Stimulated activated naive B cell treated with anti-CD40 and anti-IgM and Interleukin-4, amounts not matched to agents 10 μg/mL and 1 μg/mL and 100 μg/mL, for 72 hours (primary cell): ENCODE measurements at regions not wholly inside any gene's neighbourhood (a gene's known extent, or its start where the extent isn't known, plus 50 kb on each side); places are given as distances from the start of the nearest gene placed in this dataset.

ENCODE experiments used
- ATAC-seq, 2 donors: fragments of 150-1000 bp; cut with Tn5 transposase; replicated peaks; 2 replicates each; pipeline ENCODE4 v1.10.0; 2021; ENCODE audit warnings: moderate library complexity in 1 of 2
- DNase-seq: peaks from one replicate; pipeline ENCODE4 v3.0.0; 2021
- H3K27ac Mint-ChIP-seq: one replicate; pipeline ENCODE4 v1.8.0; 2022; ENCODE audit warnings: mild to moderate bottlenecking, mixed read lengths
- H3K27me3 Mint-ChIP-seq, 2 donors: one replicate each; pipeline ENCODE4 v1.8.0; 2022; ENCODE audit warnings: mixed read lengths in 2 of 2
- H3K36me3 Mint-ChIP-seq, 2 donors: one replicate each; pipeline ENCODE4 v1.8.0; 2022; ENCODE audit warnings: mixed read lengths in 2 of 2, mild to moderate bottlenecking in 1 of 2
- H3K4me1 Mint-ChIP-seq, 2 donors: one replicate each; pipeline ENCODE4 v1.8.0; 2022; ENCODE audit warnings: mixed read lengths in 2 of 2, mild to moderate bottlenecking in 1 of 2
- H3K4me3 Mint-ChIP-seq, 2 donors: one replicate each; pipeline ENCODE4 v1.8.0; 2022; ENCODE audit warnings: mild to moderate bottlenecking in 2 of 2, mixed read lengths in 2 of 2, moderate library complexity in 1 of 2
- H3K9me3 Mint-ChIP-seq, 2 donors: one replicate each; pipeline ENCODE4 v1.8.0; 2022; ENCODE audit warnings: mixed read lengths in 2 of 2, mild to moderate bottlenecking in 1 of 2

- Mint-ChIP-seq H3K9me3 (no peaks in the 10 kb centered on the region), H3K27me3 (no peaks in the 10 kb centered on the region), H3K36me3 (no peaks in the 10 kb centered on the region), H3K4me1 (no peaks in the 10 kb centered on the region), H3K27ac (no peak overlapping the region), H3K4me3 (no peak overlapping the region)
- ATAC-seq (no peak), DNase-seq (no peak)
These were observed 398.1 kb upstream of the RPS6KA3 start for GRCh38 chrX:20664774-20665173.

GRCh38 chrX:20664131-20664530 is 397.4 kb upstream of the RPS6KA3 start:
- DNase-seq (no peak), ATAC-seq (no peak)
- H3K36me3 Mint-ChIP-seq, result no peaks in the 10 kb centered on the region
- no peak overlapping the region for H3K4me3 Mint-ChIP-seq
- H3K27me3 Mint-ChIP-seq, result no peaks in the 10 kb centered on the region
- H3K9me3 Mint-ChIP-seq, result no peaks in the 10 kb centered on the region
- no peaks in the 10 kb centered on the region for H3K4me1 Mint-ChIP-seq
- no peak overlapping the region for H3K27ac Mint-ChIP-seq

- Mint-ChIP-seq H3K9me3 (no peaks in the 10 kb centered on the region), H3K4me3 (no peak overlapping the region), H3K36me3 (no peaks in the 10 kb centered on the region), H3K4me1 (no peaks in the 10 kb centered on the region), H3K27ac (no peak overlapping the region), H3K27me3 (no peaks in the 10 kb centered on the region)
- DNase-seq, result no peak
- ATAC-seq, result no peak
These were observed 396.6 kb upstream of the RPS6KA3 start for GRCh38 chrX:20663336-20663735.

- Mint-ChIP-seq H3K36me3 (no peaks in the 10 kb centered on the region), H3K4me3 (no peak overlapping the region), H3K4me1 (no peaks in the 10 kb centered on the region), H3K9me3 (no peaks in the 10 kb centered on the region), H3K27me3 (no peaks in the 10 kb centered on the region), H3K27ac (no peak overlapping the region)
- ATAC-seq (no peak), DNase-seq (no peak)
These were observed 390.0 kb upstream of the RPS6KA3 start for GRCh38 chrX:20656721-20657120.

GRCh38 chrX:20654596-20655106 is 387.9 kb upstream of the RPS6KA3 start:
- Mint-ChIP-seq H3K36me3 (no peaks in the 10 kb centered on the region), H3K9me3 (no peaks in the 10 kb centered on the region), H3K27ac (no peak overlapping the region), H3K27me3 (no peaks in the 10 kb centered on the region), H3K4me1 (no peaks in the 10 kb centered on the region), H3K4me3 (no peak overlapping the region)
- ATAC-seq (no peak), DNase-seq (no peak)

GRCh38 chrX:20653070-20653469 is 386.4 kb upstream of the RPS6KA3 start:
- no peaks in the 10 kb centered on the region for H3K27me3 Mint-ChIP-seq
- no peaks in the 10 kb centered on the region for H3K4me1 Mint-ChIP-seq
- ATAC-seq (no peak), DNase-seq (no peak)
- H3K4me3 Mint-ChIP-seq, result no peak overlapping the region
- no peaks in the 10 kb centered on the region for H3K9me3 Mint-ChIP-seq
- no peaks in the 10 kb centered on the region for H3K36me3 Mint-ChIP-seq
- no peak overlapping the region for H3K27ac Mint-ChIP-seq

- Mint-ChIP-seq H3K27ac (no peak overlapping the region), H3K4me1 (no peaks in the 10 kb centered on the region), H3K4me3 (no peak overlapping the region), H3K27me3 (peaks cover 0 to 3% of the 10 kb centered on the region in 2 donors), H3K9me3 (no peaks in the 10 kb centered on the region), H3K36me3 (no peaks in the 10 kb centered on the region)
- no peak for DNase-seq
- ATAC-seq, result no peak
These were observed 375.2 kb upstream of the RPS6KA3 start for GRCh38 chrX:20641954-20642353.

- no peaks in the 10 kb centered on the region for H3K9me3 Mint-ChIP-seq
- no peak overlapping the region for H3K4me3 Mint-ChIP-seq
- H3K27ac Mint-ChIP-seq, result no peak overlapping the region
- DNase-seq (no peak), ATAC-seq (no peak)
- no peaks in the 10 kb centered on the region for H3K4me1 Mint-ChIP-seq
- H3K27me3 Mint-ChIP-seq, result peaks cover 0 to 3% of the 10 kb centered on the region in 2 donors
- H3K36me3 Mint-ChIP-seq, result no peaks in the 10 kb centered on the region
These were observed 372.4 kb upstream of the RPS6KA3 start for GRCh38 chrX:20639115-20639514.

- H3K36me3 Mint-ChIP-seq, result no peaks in the 10 kb centered on the region
These were observed 370.6 kb upstream of the RPS6KA3 start for GRCh38 chrX:20637351-20637750.

GRCh38 chrX:20633451-20633850 is 366.7 kb upstream of the RPS6KA3 start:
- peaks cover 0 to 3% of the 10 kb centered on the region in 2 donors for H3K27me3 Mint-ChIP-seq
- DNase-seq (no peak), ATAC-seq (no peak)
- no peaks in the 10 kb centered on the region for H3K36me3 Mint-ChIP-seq
- H3K9me3 Mint-ChIP-seq, result no peaks in the 10 kb centered on the region
- no peak overlapping the region for H3K4me3 Mint-ChIP-seq
- H3K4me1 Mint-ChIP-seq, result no peaks in the 10 kb centered on the region
- no peak overlapping the region for H3K27ac Mint-ChIP-seq

More at GRCh38 chrX:20637351-20637750, 370.6 kb upstream of the RPS6KA3 start:
- H3K9me3 Mint-ChIP-seq, result no peaks in the 10 kb centered on the region
- H3K4me1 Mint-ChIP-seq, result no peaks in the 10 kb centered on the region
- DNase-seq, result no peak
- no peak for ATAC-seq
- H3K4me3 Mint-ChIP-seq, result no peak overlapping the region
- H3K27ac Mint-ChIP-seq, result no peak overlapping the region
- peaks cover 0 to 3% of the 10 kb centered on the region in 2 donors for H3K27me3 Mint-ChIP-seq

GRCh38 chrX:20623448-20623847 is 356.7 kb upstream of the RPS6KA3 start:
- Mint-ChIP-seq H3K27me3 (peaks cover 6 to 9% of the 10 kb centered on the region in 2 donors), H3K27ac (no peak overlapping the region), H3K36me3 (no peaks in the 10 kb centered on the region), H3K9me3 (no peaks in the 10 kb centered on the region), H3K4me1 (no peaks in the 10 kb centered on the region), H3K4me3 (no peak overlapping the region)
- ATAC-seq (no peak), DNase-seq (no peak)

- Mint-ChIP-seq H3K27ac (no peak overlapping the region), H3K9me3 (no peaks in the 10 kb centered on the region), H3K36me3 (no peaks in the 10 kb centered on the region), H3K27me3 (peaks cover 0 to 9% of the 10 kb centered on the region in 2 donors), H3K4me1 (no peaks in the 10 kb centered on the region), H3K4me3 (no peak overlapping the region)
- no peak for ATAC-seq
- no peak for DNase-seq
These were observed 353.6 kb upstream of the RPS6KA3 start for GRCh38 chrX:20620306-20620705.

GRCh38 chrX:20609916-20610415 is 343.3 kb upstream of the RPS6KA3 start:
- Mint-ChIP-seq H3K4me3 (no peak overlapping the region), H3K36me3 (no peaks in the 10 kb centered on the region), H3K27me3 (peaks cover 0 to 34% of the 10 kb centered on the region in 2 donors), H3K4me1 (no peaks in the 10 kb centered on the region), H3K9me3 (peaks cover 0 to 2% of the 10 kb centered on the region in 2 donors), H3K27ac (no peak overlapping the region)
- DNase-seq (no peak), ATAC-seq (no peak)

GRCh38 chrX:20606831-20607230 is 340.1 kb upstream of the RPS6KA3 start:
- peaks cover 0 to 2% of the 10 kb centered on the region in 2 donors for H3K9me3 Mint-ChIP-seq
- H3K27ac Mint-ChIP-seq, result no peak overlapping the region
- no peaks in the 10 kb centered on the region for H3K4me1 Mint-ChIP-seq
- no peak overlapping the region for H3K4me3 Mint-ChIP-seq
- H3K36me3 Mint-ChIP-seq, result no peaks in the 10 kb centered on the region
- H3K27me3 Mint-ChIP-seq, result peaks cover 5 to 30% of the 10 kb centered on the region in 2 donors
- DNase-seq (no peak), ATAC-seq (no peak)

GRCh38 chrX:20596856-20597255 is 330.1 kb upstream of the RPS6KA3 start:
- ATAC-seq (no peak), DNase-seq (no peak)
- H3K27ac Mint-ChIP-seq, result no peak overlapping the region
- no peak overlapping the region for H3K4me3 Mint-ChIP-seq
- no peaks in the 10 kb centered on the region for H3K9me3 Mint-ChIP-seq
- no peaks in the 10 kb centered on the region for H3K36me3 Mint-ChIP-seq
- H3K4me1 Mint-ChIP-seq, result peaks cover 1 to 5% of the 10 kb centered on the region in 2 donors
- peaks cover 0 to 9% of the 10 kb centered on the region in 2 donors for H3K27me3 Mint-ChIP-seq
